H9 (cell line): ENCODE measurements at regions not wholly inside any gene's neighbourhood (a gene's known extent, or its start where the extent isn't known, plus 50 kb on each side); places are given as distances from the start of the nearest gene placed in this dataset.

ENCODE experiments used
- DNase-seq: peaks from one replicate; pipeline ENCODE4 v3.0.0-alpha.2; 2017
- H2AFZ ChIP-seq: one replicate; pipeline ENCODE4 v1.6.1; 2013; ENCODE audit warnings: mild to moderate bottlenecking, low read length, control low read depth, moderate library complexity
- H2AK5ac ChIP-seq: 2 replicates; pipeline ENCODE4 v1.6.1; 2013; ENCODE audit warnings: low read length, control low read depth, mixed read lengths; ENCODE audit not compliant: insufficient read length
- H2BK120ac ChIP-seq: one replicate; pipeline ENCODE4 v1.6.1; 2013; ENCODE audit warnings: low read depth, mild to moderate bottlenecking, low read length, control low read depth, inconsistent platforms; ENCODE audit not compliant: poor library complexity, severe bottlenecking
- H2BK12ac ChIP-seq: 2 replicates; pipeline ENCODE4 v1.6.1; 2013; ENCODE audit warnings: low read length, control low read depth, mixed read lengths, low read depth; ENCODE audit not compliant: insufficient read length
- H2BK15ac ChIP-seq: 2 replicates; pipeline ENCODE4 v1.6.1; 2013; ENCODE audit warnings: low read depth, low read length, control low read depth
- H2BK20ac ChIP-seq: one replicate; pipeline ENCODE4 v1.6.1; 2013; ENCODE audit warnings: low read depth, mild to moderate bottlenecking, low read length, control low read depth, inconsistent platforms; ENCODE audit not compliant: poor library complexity, severe bottlenecking
- H2BK5ac ChIP-seq: 2 replicates; pipeline ENCODE4 v1.6.1; 2013; ENCODE audit warnings: low read length, control low read depth, mixed read lengths; ENCODE audit not compliant: insufficient read length
- H3K14ac ChIP-seq: 2 replicates; pipeline ENCODE4 v1.6.1; 2013; ENCODE audit warnings: low read length, control low read depth; ENCODE audit not compliant: insufficient read depth
- H3K18ac ChIP-seq: 2 replicates; pipeline ENCODE4 v1.6.1; 2013; ENCODE audit warnings: low read depth, mild to moderate bottlenecking, mixed read lengths, low read length, control low read depth; ENCODE audit not compliant: insufficient read length
- H3K23ac ChIP-seq: 2 replicates; pipeline ENCODE4 v1.6.1; 2013; ENCODE audit warnings: low read length, control low read depth, mixed read lengths, low read depth; ENCODE audit not compliant: insufficient read length
- H3K23me2 ChIP-seq: 2 replicates; pipeline ENCODE4 v1.6.1; 2013; ENCODE audit warnings: low read depth, mild to moderate bottlenecking, mixed read lengths, low read length, control low read depth; ENCODE audit not compliant: insufficient read length, poor library complexity, severe bottlenecking
- H3K27ac ChIP-seq: 2 replicates; pipeline ENCODE4 v1.5.1; 2013; ENCODE audit warnings: low read length, control low read depth, mixed read lengths, low read depth; ENCODE audit not compliant: insufficient read length
- H3K27me3 ChIP-seq: 2 replicates; pipeline ENCODE4 v1.6.1; 2013; ENCODE audit warnings: low read length, control low read depth, inconsistent platforms; ENCODE audit not compliant: insufficient read depth
- H3K4ac ChIP-seq: 2 replicates; pipeline ENCODE4 v1.6.1; 2013; ENCODE audit warnings: low read depth, mild to moderate bottlenecking, control low read depth, inconsistent platforms, low read length, moderate library complexity
- H3K4me1 ChIP-seq: 2 replicates; pipeline ENCODE4 v1.6.1; 2013; ENCODE audit warnings: low read length, control low read depth, inconsistent platforms; ENCODE audit not compliant: insufficient read depth
- H3K4me2 ChIP-seq: 2 replicates; pipeline ENCODE4 v1.6.1; 2013; ENCODE audit warnings: low read length, control low read depth, mixed read lengths; ENCODE audit not compliant: insufficient read length, insufficient read depth
- H3K56ac ChIP-seq: 2 replicates; pipeline ENCODE4 v1.6.1; 2013; ENCODE audit warnings: low read depth, mild to moderate bottlenecking, mixed read lengths, low read length, control low read depth; ENCODE audit not compliant: insufficient read length
- H3K79me1 ChIP-seq: 2 replicates; pipeline ENCODE4 v1.6.1; 2013; ENCODE audit warnings: low read depth, mild to moderate bottlenecking, moderate library complexity, low read length, control low read depth, inconsistent platforms; ENCODE audit not compliant: insufficient read depth, poor library complexity, severe bottlenecking
- H3K79me2 ChIP-seq: 2 replicates; pipeline ENCODE4 v1.6.1; 2013; ENCODE audit warnings: low read length, control low read depth, inconsistent platforms; ENCODE audit not compliant: insufficient read depth
- H3K9ac ChIP-seq: 2 replicates; pipeline ENCODE4 v1.6.1; 2013; ENCODE audit warnings: low read length, control low read depth, mixed read lengths; ENCODE audit not compliant: insufficient read length; ENCODE audit errors: extremely low read depth
- H3K9me3 ChIP-seq: one replicate; pipeline ENCODE4 v1.6.1; 2013; ENCODE audit warnings: low read depth, low read length, inconsistent platforms; ENCODE audit not compliant: control insufficient read depth
- H3T11ph ChIP-seq: one replicate; pipeline ENCODE4 v1.6.1; 2013; ENCODE audit warnings: mild to moderate bottlenecking, low read length, control low read depth, inconsistent platforms
- H4K20me1 ChIP-seq: one replicate; pipeline ENCODE4 v1.6.1; 2013; ENCODE audit not compliant: control insufficient read depth, insufficient read length, insufficient read depth
- H4K5ac ChIP-seq: 2 replicates; pipeline ENCODE4 v1.6.1; 2013; ENCODE audit warnings: low read depth, mild to moderate bottlenecking, mixed read lengths, low read length, control low read depth; ENCODE audit not compliant: insufficient read length
- H4K8ac ChIP-seq: replicated peaks from 2 replicates; pipeline ENCODE4 v1.6.1; 2013; ENCODE audit warnings: low read length, control low read depth, mixed read lengths, low read depth; ENCODE audit not compliant: insufficient read length
- H4K91ac ChIP-seq: 2 replicates; pipeline ENCODE4 v1.6.1; 2013; ENCODE audit warnings: low read depth, mild to moderate bottlenecking, moderate library complexity, mixed read lengths, low read length, control low read depth; ENCODE audit not compliant: insufficient read length
- H3K27ac Mint-ChIP-seq, 3 experiments: 2 replicates in 2 of 3; 3 replicates in 1 of 3; pipeline ENCODE4 v1.8.0; 2020 to 2021; ENCODE audit warnings: mixed read lengths in 3 of 3, mild to moderate bottlenecking in 1 of 3, moderate library complexity in 1 of 3
- H3K27me3 Mint-ChIP-seq: 2 replicates; pipeline ENCODE4 v1.8.0; 2021; ENCODE audit warnings: low read depth, mild to moderate bottlenecking, moderate library complexity, mixed read lengths
- H3K36me3 Mint-ChIP-seq, 3 experiments: 2 replicates in 2 of 3; 3 replicates in 1 of 3; pipeline ENCODE4 v1.8.0; 2020 to 2021; ENCODE audit warnings: low read depth in 3 of 3, mixed read lengths in 3 of 3; ENCODE audit not compliant: insufficient read depth in 1 of 3
- H3K4me1 Mint-ChIP-seq, 2 experiments: 2 replicates each; pipeline ENCODE4 v1.8.0; 2020; ENCODE audit warnings: mixed read lengths in 2 of 2
- H3K4me3 Mint-ChIP-seq, 2 experiments: 2 replicates in 1 of 2; 3 replicates in 1 of 2; pipeline ENCODE4 v1.8.0; 2020 to 2021; ENCODE audit warnings: mild to moderate bottlenecking in 2 of 2, mixed read lengths in 2 of 2, moderate library complexity in 1 of 2
- H3K9me3 Mint-ChIP-seq, 2 experiments: 2 replicates in 1 of 2; 3 replicates in 1 of 2; pipeline ENCODE4 v1.8.0; 2020; ENCODE audit warnings: mild to moderate bottlenecking in 2 of 2, mixed read lengths in 2 of 2, moderate library complexity in 1 of 2
- CTCF ChIP-seq: fragments of 200-600 bp; sonication (generic); conservative IDR thresholded peaks from 3 replicates; pipeline ENCODE4 v1.8.0; 2021; ENCODE audit warnings: antibody characterized with exemption, mild to moderate bottlenecking

GRCh38 chr4:167985565-167985964 is 106.8 kb upstream of the ANXA10 start:
- H3K14ac ChIP-seq, result no peak overlapping the region
- DNase-seq, result no peak
- peaks cover 0 to 7% (median 2%) of the 10 kb centered on the region in 3 experiments; a peak in 2 of 7 replicates for H3K36me3 Mint-ChIP-seq
- H2BK5ac ChIP-seq, result no peak overlapping the region
- H3K4me2 ChIP-seq, result no peak overlapping the region
- no peaks in the 10 kb centered on the region for H3K23me2 ChIP-seq
- H3K9me3 ChIP-seq, result no peaks in the 10 kb centered on the region
- no peak overlapping the region for H3K18ac ChIP-seq
- no peaks in the 10 kb centered on the region for H4K20me1 ChIP-seq
- no peak overlapping the region for H3T11ph ChIP-seq
- peaks cover 12 to 15% of the 10 kb centered on the region in 2 experiments; a peak in 4 of 5 replicates for H3K9me3 Mint-ChIP-seq
- no peak overlapping the region for H3K23ac ChIP-seq
- H3K56ac ChIP-seq, result no peak overlapping the region
- no peaks in the 10 kb centered on the region for H3K27me3 Mint-ChIP-seq
- H3K27ac Mint-ChIP-seq, result no peak overlapping the region
- H3K79me2 ChIP-seq, result no peaks in the 10 kb centered on the region
- no peak overlapping the region for H3K4me3 Mint-ChIP-seq
- H2BK20ac ChIP-seq, result no peak overlapping the region
- no peaks in the 10 kb centered on the region for H3K27me3 ChIP-seq
- H3K4ac ChIP-seq, result no peak overlapping the region
- no peak overlapping the region for H4K5ac ChIP-seq
- no peak overlapping the region for H2AK5ac ChIP-seq
- no peak overlapping the region for H4K8ac ChIP-seq
- H3K79me1 ChIP-seq, result no peaks in the 10 kb centered on the region
- no peak overlapping the region for H2BK12ac ChIP-seq
- H3K4me1 ChIP-seq, result no peaks in the 10 kb centered on the region
- H3K4me1 Mint-ChIP-seq, result no peaks in the 10 kb centered on the region
- H3K9ac ChIP-seq, result no peak overlapping the region
- no peak overlapping the region for H3K27ac ChIP-seq
- H4K91ac ChIP-seq, result no peak overlapping the region
- TF ChIP-seq CTCF, result no peak
- H2AFZ ChIP-seq, result no peak overlapping the region
- H2BK15ac ChIP-seq, result no peak overlapping the region
- H2BK120ac ChIP-seq, result no peak overlapping the region
